Non-pigmented ciliary epithelial cell (primary cell): ENCODE measurements at regions not wholly inside any gene's neighbourhood (a gene's known extent, or its start where the extent isn't known, plus 50 kb on each side); places are given as distances from the start of the nearest gene placed in this dataset.

Experiments
- DNase-seq: peaks from one replicate; pipeline ENCODE4 v3.0.0-alpha.2; 2010; ENCODE audit warnings: low read depth

DNA sequence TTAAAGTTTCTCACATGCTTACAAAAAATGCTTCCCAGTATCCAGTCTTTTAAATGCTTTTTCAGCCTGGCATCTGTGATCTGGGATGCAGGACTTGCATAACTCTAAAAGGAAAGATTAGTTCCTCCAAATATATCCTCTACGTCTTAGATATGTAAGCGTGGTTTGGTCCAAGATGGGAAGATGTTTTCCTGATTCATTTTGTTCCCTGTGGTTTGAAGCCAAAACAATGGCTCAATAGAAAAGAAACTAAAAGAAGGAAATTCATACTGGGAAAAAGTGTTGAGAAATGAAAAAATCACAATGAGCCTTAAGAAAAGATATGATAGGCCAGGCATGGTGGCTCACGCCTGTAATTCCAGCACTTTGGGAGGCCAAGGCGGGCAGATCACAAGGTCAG lies 1002.8 kb downstream of the NAALADL2 start:
- DNase-seq, result no peak
